Osteoblast (primary cell): ENCODE measurements at regions not wholly inside any gene's neighbourhood (a gene's known extent, or its start where the extent isn't known, plus 50 kb on each side); places are given as distances from the start of the nearest gene placed in this dataset.

Source experiments
- DNase-seq: peaks from one replicate; pipeline ENCODE4 v3.0.0; 2011; ENCODE audit warnings: low spot score, mixed read lengths; ENCODE audit not compliant: insufficient read length; ENCODE audit errors: missing footprints
- H2AFZ ChIP-seq: 2 replicates; pipeline ENCODE4 v1.6.0; 2011; ENCODE audit warnings: mild to moderate bottlenecking, low read length
- H3K27ac ChIP-seq: 2 replicates; pipeline ENCODE4 v1.5.1; 2011; ENCODE audit warnings: mild to moderate bottlenecking, low read depth, low read length, moderate library complexity
- H3K27me3 ChIP-seq: 2 replicates; pipeline ENCODE4 v1.6.0; 2012; ENCODE audit warnings: mild to moderate bottlenecking, control low read depth, inconsistent platforms, low read length, moderate library complexity; ENCODE audit not compliant: insufficient read depth
- H3K36me3 ChIP-seq: 2 replicates; pipeline ENCODE4 v1.5.1; 2011; ENCODE audit warnings: mild to moderate bottlenecking, low read length, control low read depth, moderate library complexity; ENCODE audit not compliant: insufficient read depth
- H3K4me1 ChIP-seq: 2 replicates; pipeline ENCODE4 v1.5.1; 2011; ENCODE audit warnings: mild to moderate bottlenecking, low read length, control low read depth, moderate library complexity; ENCODE audit not compliant: insufficient read depth
- H3K4me2 ChIP-seq: 2 replicates; pipeline ENCODE4 v1.6.0; 2011; ENCODE audit warnings: mild to moderate bottlenecking, low read length; ENCODE audit not compliant: insufficient read depth
- H3K4me3 ChIP-seq: fragments of 200-600 bp; sonication (generic); 3 replicates; pipeline ENCODE4 v1.5.1; 2012; ENCODE audit warnings: mild to moderate bottlenecking, low read length, inconsistent platforms; ENCODE audit not compliant: insufficient read depth
- H3K79me2 ChIP-seq: 2 replicates; pipeline ENCODE4 v1.6.0; 2012; ENCODE audit warnings: mild to moderate bottlenecking, low read length, control low read depth, inconsistent platforms; ENCODE audit not compliant: insufficient read depth
- H3K9me3 ChIP-seq: 2 replicates; pipeline ENCODE4 v1.5.1; 2011; ENCODE audit warnings: low read depth, low read length, control low read depth
- H4K20me1 ChIP-seq: 2 replicates; pipeline ENCODE4 v1.6.0; 2012; ENCODE audit warnings: mild to moderate bottlenecking, low read length, control low read depth; ENCODE audit not compliant: insufficient read depth
- TF ChIP-seq, protein P1 (sequence below): IDR thresholded peaks from 2 replicates; pipeline ENCODE4 v1.5.1; 2011; ENCODE audit warnings: mild to moderate bottlenecking, low read depth, low read length, moderate library complexity; ENCODE audit errors: extremely low read depth

DNA sequence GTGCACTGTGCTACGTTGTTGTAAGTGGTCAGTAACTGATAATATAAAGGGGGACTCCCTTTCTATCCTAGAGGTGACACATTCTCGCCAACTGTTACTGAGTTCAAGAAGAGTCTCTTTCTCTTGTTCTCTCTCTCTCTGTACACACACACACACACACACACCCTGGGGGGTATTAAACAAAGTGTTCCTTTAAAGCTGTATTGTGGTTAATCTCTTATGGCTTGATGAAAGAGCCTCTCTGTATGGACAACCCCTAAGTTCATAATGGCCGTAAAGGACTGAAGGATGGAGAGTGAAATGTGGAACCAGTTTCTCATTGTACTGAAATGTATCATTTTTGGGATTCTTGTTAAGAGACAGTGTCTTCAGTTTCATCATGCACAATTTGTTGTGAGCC is 145.2 kb upstream of the BMPER start:
- H4K20me1 ChIP-seq = no peaks in the 10 kb centered on the region
- no peak overlapping the region for H2AFZ ChIP-seq
- no peaks in the 10 kb centered on the region for H3K36me3 ChIP-seq
- H3K9me3 ChIP-seq = no peaks in the 10 kb centered on the region
- H3K4me3 ChIP-seq = no peak overlapping the region
- H3K27me3 ChIP-seq = no peaks in the 10 kb centered on the region
- no peak overlapping the region for H3K27ac ChIP-seq
- TF ChIP-seq, protein P1, sequence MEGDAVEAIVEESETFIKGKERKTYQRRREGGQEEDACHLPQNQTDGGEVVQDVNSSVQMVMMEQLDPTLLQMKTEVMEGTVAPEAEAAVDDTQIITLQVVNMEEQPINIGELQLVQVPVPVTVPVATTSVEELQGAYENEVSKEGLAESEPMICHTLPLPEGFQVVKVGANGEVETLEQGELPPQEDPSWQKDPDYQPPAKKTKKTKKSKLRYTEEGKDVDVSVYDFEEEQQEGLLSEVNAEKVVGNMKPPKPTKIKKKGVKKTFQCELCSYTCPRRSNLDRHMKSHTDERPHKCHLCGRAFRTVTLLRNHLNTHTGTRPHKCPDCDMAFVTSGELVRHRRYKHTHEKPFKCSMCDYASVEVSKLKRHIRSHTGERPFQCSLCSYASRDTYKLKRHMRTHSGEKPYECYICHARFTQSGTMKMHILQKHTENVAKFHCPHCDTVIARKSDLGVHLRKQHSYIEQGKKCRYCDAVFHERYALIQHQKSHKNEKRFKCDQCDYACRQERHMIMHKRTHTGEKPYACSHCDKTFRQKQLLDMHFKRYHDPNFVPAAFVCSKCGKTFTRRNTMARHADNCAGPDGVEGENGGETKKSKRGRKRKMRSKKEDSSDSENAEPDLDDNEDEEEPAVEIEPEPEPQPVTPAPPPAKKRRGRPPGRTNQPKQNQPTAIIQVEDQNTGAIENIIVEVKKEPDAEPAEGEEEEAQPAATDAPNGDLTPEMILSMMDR = no peak
- peaks cover 36% of the 10 kb centered on the region for H3K4me1 ChIP-seq
- no peak for DNase-seq
- no peaks in the 10 kb centered on the region for H3K79me2 ChIP-seq
- no peak overlapping the region for H3K4me2 ChIP-seq

DNA sequence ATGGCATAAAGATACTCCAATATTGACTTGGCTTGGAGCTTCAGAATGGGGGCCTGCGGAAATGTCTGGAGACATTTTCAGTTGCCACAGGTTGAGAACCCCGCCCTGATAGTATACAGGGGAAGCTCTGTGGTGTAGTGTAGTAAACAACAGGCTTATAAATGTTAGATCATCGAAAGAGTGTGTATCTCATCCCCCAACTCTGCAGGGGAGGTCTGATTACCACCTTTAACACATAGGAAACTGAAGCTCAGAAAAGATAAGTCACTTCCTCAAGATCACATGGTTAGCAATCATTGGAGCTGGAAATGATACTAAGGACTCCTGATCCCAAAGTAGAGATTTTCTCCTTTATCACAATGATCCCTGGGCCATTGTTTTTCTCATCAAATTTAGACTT is 144.5 kb upstream of the BMPER start:
- Histone ChIP-seq H3K4me3 (no peak overlapping the region), H3K36me3 (no peaks in the 10 kb centered on the region), H3K27me3 (no peaks in the 10 kb centered on the region), H4K20me1 (no peaks in the 10 kb centered on the region), H3K79me2 (no peaks in the 10 kb centered on the region), H3K27ac (no peak overlapping the region), H3K4me2 (no peak overlapping the region), H3K9me3 (no peaks in the 10 kb centered on the region), H3K4me1 (peaks cover 39% of the 10 kb centered on the region), H2AFZ (no peak overlapping the region)
- DNase-seq = no peak
- TF ChIP-seq, protein P1 = no peak

DNA sequence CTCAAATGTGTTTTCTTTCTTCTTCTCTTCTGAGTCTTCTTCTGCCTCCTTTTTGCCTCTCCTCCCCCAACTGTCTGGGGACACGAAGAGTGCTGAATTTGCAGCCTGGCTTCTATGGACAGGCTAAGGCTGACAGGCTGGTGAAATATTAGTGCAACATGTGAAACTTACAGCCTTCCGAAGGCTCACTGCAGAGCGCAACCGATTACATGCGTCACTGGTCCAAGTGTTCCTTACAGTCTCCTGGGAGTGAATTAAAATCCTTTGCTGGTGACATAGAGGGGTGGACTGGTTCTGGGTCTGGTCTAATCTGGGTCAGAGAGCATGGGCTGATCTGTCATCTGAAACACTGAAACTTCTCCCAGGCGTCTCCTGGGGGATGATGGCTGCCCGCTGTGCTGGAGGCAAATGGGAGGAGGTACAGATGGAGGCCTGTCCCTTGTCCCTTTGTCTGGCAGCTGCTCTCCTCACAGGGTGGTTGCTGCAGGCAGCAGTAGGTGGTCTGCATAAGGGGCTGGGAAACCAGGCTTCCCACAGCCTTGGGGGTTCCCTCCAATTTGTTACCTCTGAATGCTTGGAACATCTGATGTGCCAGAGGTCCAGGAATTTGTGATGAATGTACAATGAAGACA is 143.8 kb upstream of the BMPER start:
- Histone ChIP-seq H3K27ac (no peak overlapping the region), H3K9me3 (no peaks in the 10 kb centered on the region), H4K20me1 (no peaks in the 10 kb centered on the region), H3K4me1 (peaks cover 42% of the 10 kb centered on the region), H3K36me3 (no peaks in the 10 kb centered on the region), H3K79me2 (no peaks in the 10 kb centered on the region), H3K27me3 (no peaks in the 10 kb centered on the region), H2AFZ (no peak overlapping the region), H3K4me3 (no peak overlapping the region), H3K4me2 (no peak overlapping the region)
- TF ChIP-seq, protein P1 = no peak
- no peak for DNase-seq

DNA sequence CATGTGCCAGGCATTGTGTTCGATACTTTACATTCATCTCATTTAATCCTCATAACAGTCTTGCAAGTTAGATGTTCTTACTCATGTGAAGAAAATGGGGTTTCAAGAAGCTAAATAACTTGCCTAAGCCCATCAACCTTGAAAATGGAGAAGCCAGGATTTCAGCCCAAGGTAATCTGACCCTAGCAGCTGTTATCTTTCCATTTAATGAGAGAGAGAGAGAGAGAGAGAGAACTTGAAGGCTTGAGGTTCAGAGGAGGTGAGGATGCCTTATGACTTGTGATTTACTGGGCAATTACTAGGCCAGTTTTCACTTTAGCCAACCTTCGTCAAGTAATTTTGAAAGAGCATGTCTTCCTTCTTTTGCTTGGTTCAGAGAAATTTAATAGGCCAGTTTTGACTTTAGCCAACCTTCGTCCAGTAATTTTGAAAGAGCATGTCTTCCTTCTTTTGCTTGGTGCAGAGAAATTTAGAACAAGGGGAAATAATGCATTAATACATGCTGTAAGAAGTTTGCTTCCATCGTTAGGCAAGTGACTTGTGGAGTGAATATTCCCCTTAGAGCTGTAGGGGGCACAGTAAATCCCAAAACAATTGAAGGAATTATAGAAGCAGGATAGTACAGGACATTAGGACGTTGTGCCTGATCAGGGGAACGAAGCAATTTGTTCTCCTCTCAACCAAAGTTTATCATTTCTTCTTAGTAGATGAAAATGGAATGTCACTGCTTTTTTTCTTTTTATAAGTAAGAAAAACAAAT is 143.0 kb upstream of the BMPER start:
- H3K4me1 ChIP-seq = peaks cover 40% of the 10 kb centered on the region
- no peaks in the 10 kb centered on the region for H4K20me1 ChIP-seq
- H2AFZ ChIP-seq = no peak overlapping the region
- H3K79me2 ChIP-seq = no peaks in the 10 kb centered on the region
- DNase-seq = no peak
- TF ChIP-seq, protein P1 = no peak
- H3K36me3 ChIP-seq = no peaks in the 10 kb centered on the region
- H3K9me3 ChIP-seq = no peaks in the 10 kb centered on the region
- no peak overlapping the region for H3K27ac ChIP-seq
- H3K4me2 ChIP-seq = peak overlapping the region; percentile 2
- no peaks in the 10 kb centered on the region for H3K27me3 ChIP-seq
- no peak overlapping the region for H3K4me3 ChIP-seq
